Effector memory CD4-positive, alpha-beta T cell (primary cell): ENCODE measurements at regions not wholly inside any gene's neighbourhood (a gene's known extent, or its start where the extent isn't known, plus 50 kb on each side); places are given as distances from the start of the nearest gene placed in this dataset.
"Not testable (repeated sequence)": the region's sequence is repeated elsewhere in the genome, so short reads cannot be mapped to it uniquely, and the experiment has no call there.

Experiments used
- DNase-seq, 3 donors: peaks; one replicate each; pipeline ENCODE4 v3.0.0-alpha.2; 2020
- H3K27ac ChIP-seq: 2 replicates; pipeline ENCODE4 v1.7.0; 2013; ENCODE audit warnings: mild to moderate bottlenecking, low read length, moderate library complexity; ENCODE audit not compliant: insufficient read depth, poor library complexity, severe bottlenecking
- H3K27me3 ChIP-seq: replicated peaks from 2 replicates; pipeline ENCODE4 v1.7.0; 2013; ENCODE audit warnings: mild to moderate bottlenecking, low read length; ENCODE audit not compliant: insufficient read depth, control insufficient read depth, poor library complexity, severe bottlenecking
- H3K36me3 ChIP-seq: 2 replicates; pipeline ENCODE4 v1.7.0; 2013; ENCODE audit warnings: mild to moderate bottlenecking, low read length, moderate library complexity; ENCODE audit not compliant: control insufficient read depth, insufficient read depth
- H3K4me1 ChIP-seq: 2 replicates; pipeline ENCODE4 v1.7.0; 2013; ENCODE audit warnings: low read length, mild to moderate bottlenecking; ENCODE audit not compliant: control insufficient read depth, insufficient read depth, poor library complexity, severe bottlenecking
- H3K4me3 ChIP-seq: 2 replicates; pipeline ENCODE4 v1.7.0; 2013; ENCODE audit warnings: low read length, low read depth, mild to moderate bottlenecking; ENCODE audit not compliant: insufficient read depth, poor library complexity, severe bottlenecking
- H3K9me3 ChIP-seq: 2 replicates; pipeline ENCODE4 v1.7.0; 2013; ENCODE audit warnings: mild to moderate bottlenecking, low read length, moderate library complexity; ENCODE audit not compliant: control insufficient read depth

GRCh38 chrX:3867067-3867831 lies 153.8 kb upstream of the PRKX start:
- not testable (repeated sequence) for H3K9me3 ChIP-seq, H3K4me3 ChIP-seq, H3K4me1 ChIP-seq, H3K27me3 ChIP-seq, DNase-seq, H3K36me3 ChIP-seq, H3K27ac ChIP-seq

- H3K36me3 ChIP-seq, H3K4me1 ChIP-seq, DNase-seq, H3K9me3 ChIP-seq, H3K4me3 ChIP-seq, H3K27me3 ChIP-seq, H3K27ac ChIP-seq: not testable (repeated sequence)
Measured at GRCh38 chrX:3858332-3858731, 144.9 kb upstream of the PRKX start.

GRCh38 chrX:3843522-3844145 lies 130.2 kb upstream of the PRKX start:
- H3K4me3 ChIP-seq, H3K27ac ChIP-seq, H3K27me3 ChIP-seq, H3K36me3 ChIP-seq, DNase-seq, H3K9me3 ChIP-seq, H3K4me1 ChIP-seq: not testable (repeated sequence)

- not testable (repeated sequence) for DNase-seq, H3K27ac ChIP-seq, H3K4me1 ChIP-seq, H3K36me3 ChIP-seq, H3K4me3 ChIP-seq, H3K27me3 ChIP-seq, H3K9me3 ChIP-seq
Measured at GRCh38 chrX:3842822-3843521, 129.5 kb upstream of the PRKX start.

- H3K36me3 ChIP-seq, H3K27me3 ChIP-seq, H3K9me3 ChIP-seq, H3K4me3 ChIP-seq, H3K27ac ChIP-seq, H3K4me1 ChIP-seq, DNase-seq: not testable (repeated sequence)
Measured at GRCh38 chrX:3838754-3839153, 125.3 kb upstream of the PRKX start.

- H3K27ac ChIP-seq, H3K27me3 ChIP-seq, H3K36me3 ChIP-seq, H3K9me3 ChIP-seq, H3K4me3 ChIP-seq, DNase-seq, H3K4me1 ChIP-seq: not testable (repeated sequence)
Measured at GRCh38 chrX:3837958-3838643, 124.7 kb upstream of the PRKX start.

- not testable (repeated sequence) for H3K4me1 ChIP-seq, H3K36me3 ChIP-seq, H3K27me3 ChIP-seq, H3K27ac ChIP-seq, H3K9me3 ChIP-seq, DNase-seq, H3K4me3 ChIP-seq
Measured at GRCh38 chrX:3837211-3837610, 123.8 kb upstream of the PRKX start.

- not testable (repeated sequence) for H3K4me3 ChIP-seq, DNase-seq, H3K9me3 ChIP-seq, H3K4me1 ChIP-seq, H3K27ac ChIP-seq, H3K36me3 ChIP-seq, H3K27me3 ChIP-seq
Measured at GRCh38 chrX:3833761-3834542, 120.5 kb upstream of the PRKX start.

- not testable (repeated sequence) for H3K9me3 ChIP-seq, H3K27ac ChIP-seq, H3K4me3 ChIP-seq, H3K36me3 ChIP-seq, H3K27me3 ChIP-seq, DNase-seq, H3K4me1 ChIP-seq
Measured at GRCh38 chrX:3830020-3830419, 116.6 kb upstream of the PRKX start.
